ENCODE measurements at regions not wholly inside any gene's neighbourhood (a gene's known extent, or its start where the extent isn't known, plus 50 kb on each side); places are given as distances from the start of the nearest gene placed in this dataset.
A peak's percentile ranks its signal among the peaks of the same experiment; 100 is the strongest.

DNA sequence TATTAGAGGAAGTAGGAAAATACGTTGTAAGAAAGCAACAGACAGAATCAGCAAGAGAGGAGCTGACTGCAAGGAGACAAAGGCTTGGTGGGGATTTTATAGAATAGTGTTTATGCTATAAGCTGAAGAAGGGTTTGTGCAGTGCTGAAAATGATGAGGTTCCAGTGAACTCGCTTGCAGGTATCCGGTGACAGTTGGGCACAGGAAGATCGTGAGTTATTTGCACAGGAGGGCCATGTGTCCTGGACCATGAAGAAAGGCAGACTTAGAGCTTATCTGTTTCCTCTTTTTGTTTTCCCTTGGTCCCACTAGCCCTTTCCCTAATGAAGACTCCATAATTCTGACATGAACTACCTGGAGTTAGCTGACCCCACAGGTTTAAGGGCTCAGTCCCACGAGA lies 61.4 kb downstream of the NXNL2 start:
- no peaks in the 10 kb centered on the region for H3K36me3 ChIP-seq
- no peak overlapping the region for H3K4me3 ChIP-seq
- no peak overlapping the region for H3K27ac ChIP-seq
- DNase-seq, result no peak
- no peaks in the 10 kb centered on the region for H3K9me3 ChIP-seq
- peaks cover 0 to 16% (median 2%) of the 10 kb centered on the region in 6 donors for H3K4me1 ChIP-seq
- WGBS, 5 donors, result 30 to 41% (median 35%) methylated on average over 5 of the region's 5 CpGs
- H3K27me3 ChIP-seq (replicated peaks in 1 of 7), result peaks cover 0 to 8% (median 0%) of the 10 kb centered on the region in 7 donors
- intact Hi-C loops (cut with DNase I; ENCODE audit: low total_unique reads), result no loop called here
- TF ChIP-seq POLR2A (IDR thresholded peaks at IDR 0.05) (no peak), POLR2AphosphoS5 (IDR thresholded peaks at IDR 0.05) (no peak)
- TF ChIP-seq, protein P1, sequence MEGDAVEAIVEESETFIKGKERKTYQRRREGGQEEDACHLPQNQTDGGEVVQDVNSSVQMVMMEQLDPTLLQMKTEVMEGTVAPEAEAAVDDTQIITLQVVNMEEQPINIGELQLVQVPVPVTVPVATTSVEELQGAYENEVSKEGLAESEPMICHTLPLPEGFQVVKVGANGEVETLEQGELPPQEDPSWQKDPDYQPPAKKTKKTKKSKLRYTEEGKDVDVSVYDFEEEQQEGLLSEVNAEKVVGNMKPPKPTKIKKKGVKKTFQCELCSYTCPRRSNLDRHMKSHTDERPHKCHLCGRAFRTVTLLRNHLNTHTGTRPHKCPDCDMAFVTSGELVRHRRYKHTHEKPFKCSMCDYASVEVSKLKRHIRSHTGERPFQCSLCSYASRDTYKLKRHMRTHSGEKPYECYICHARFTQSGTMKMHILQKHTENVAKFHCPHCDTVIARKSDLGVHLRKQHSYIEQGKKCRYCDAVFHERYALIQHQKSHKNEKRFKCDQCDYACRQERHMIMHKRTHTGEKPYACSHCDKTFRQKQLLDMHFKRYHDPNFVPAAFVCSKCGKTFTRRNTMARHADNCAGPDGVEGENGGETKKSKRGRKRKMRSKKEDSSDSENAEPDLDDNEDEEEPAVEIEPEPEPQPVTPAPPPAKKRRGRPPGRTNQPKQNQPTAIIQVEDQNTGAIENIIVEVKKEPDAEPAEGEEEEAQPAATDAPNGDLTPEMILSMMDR (IDR thresholded peaks at IDR 0.05 in 8 of 11, conservative IDR thresholded peaks at IDR 0.05 in 3 of 11), result no peak

GRCh38 chr9:88604836-88605511 lies 70.0 kb downstream of the NXNL2 start:
- Histone ChIP-seq H3K9me3 (no peaks in the 10 kb centered on the region), H3K36me3 (no peaks in the 10 kb centered on the region), H3K27ac (peak overlapping the region in 6 of 8 donors; percentile 17 to 46 (median 30)), H3K27me3 (replicated peaks in 1 of 7) (no peaks in the 10 kb centered on the region), H3K4me1 (no peaks in the 10 kb centered on the region), H3K4me3 (no peak overlapping the region)
- DNase-seq, result no peak
- peak in 1 of 3 donors; percentile 24 for TF ChIP-seq POLR2AphosphoS5 (IDR thresholded peaks at IDR 0.05)
- TF ChIP-seq, protein P1 (IDR thresholded peaks at IDR 0.05 in 8 of 11, conservative IDR thresholded peaks at IDR 0.05 in 3 of 11), result no peak
- intact Hi-C loops (cut with DNase I; ENCODE audit: low total_unique reads), result no loop called here
- WGBS, 5 donors, result 73 to 88% (median 78%) methylated on average over 3 of the region's 3 CpGs

- H3K4me1 ChIP-seq, result no peaks in the 10 kb centered on the region
- no peaks in the 10 kb centered on the region for H3K9me3 ChIP-seq
- TF ChIP-seq POLR2AphosphoS5 (IDR thresholded peaks at IDR 0.05) (no peak), POLR2A (IDR thresholded peaks at IDR 0.05) (no peak)
- TF ChIP-seq, protein P1 (IDR thresholded peaks at IDR 0.05 in 8 of 11, conservative IDR thresholded peaks at IDR 0.05 in 3 of 11), result no peak
- intact Hi-C loops (cut with DNase I; ENCODE audit: low total_unique reads), result no loop called here
- no peak overlapping the region for H3K4me3 ChIP-seq
- no peaks in the 10 kb centered on the region for H3K36me3 ChIP-seq
- no peak for DNase-seq
- no peaks in the 10 kb centered on the region for H3K27me3 ChIP-seq (replicated peaks in 1 of 7)
- 38 to 50% (median 45%) methylated on average over 8 of the region's 8 CpGs for WGBS, 5 donors
- peak overlapping the region in 5 of 8 donors; percentile 32 to 53 (median 42) for H3K27ac ChIP-seq
These were observed 70.8 kb downstream of the NXNL2 start for GRCh38 chr9:88605512-88606362.

- no peak overlapping the region for H3K27ac ChIP-seq
- H3K36me3 ChIP-seq, result no peaks in the 10 kb centered on the region
- intact Hi-C loops (cut with DNase I; ENCODE audit: low total_unique reads), result no loop called here
- peaks cover 0 to 7% (median 0%) of the 10 kb centered on the region in 7 donors for H3K27me3 ChIP-seq (replicated peaks in 1 of 7)
- no peaks in the 10 kb centered on the region for H3K4me1 ChIP-seq
- H3K9me3 ChIP-seq, result peaks cover 3 to 70% (median 54%) of the 10 kb centered on the region in 8 donors
- TF ChIP-seq, protein P1 (IDR thresholded peaks at IDR 0.05 in 8 of 11, conservative IDR thresholded peaks at IDR 0.05 in 3 of 11), result no peak
- TF ChIP-seq POLR2AphosphoS5 (IDR thresholded peaks at IDR 0.05), result no peak
- no peak for TF ChIP-seq POLR2A (IDR thresholded peaks at IDR 0.05)
- no peak for DNase-seq
- no peak overlapping the region for H3K4me3 ChIP-seq
- 77 to 99% (median 95%) methylated on average over 3 of the region's 3 CpGs for WGBS, 5 donors
These were observed 79.4 kb downstream of the NXNL2 start for GRCh38 chr9:88614359-88614758.

Data from spleen (tissue), 11 donors.